HUDEP-2 (cell line): ENCODE measurements at regions not wholly inside any gene's neighbourhood (a gene's known extent, or its start where the extent isn't known, plus 50 kb on each side); places are given as distances from the start of the nearest gene placed in this dataset.
"Not testable (repeated sequence)": the region's sequence is repeated elsewhere in the genome, so short reads cannot be mapped to it uniquely, and the experiment has no call there.

Source experiments
- DNase-seq, 76 experiments: peaks; one replicate each; lab custom pipeline; 2025; ENCODE audit not compliant: unreplicated experiment in 76 of 76; lab: John Stamatoyannopoulos, UW

- no peak for DNase-seq
Measured at GRCh38 chr4:186953599-186954260, 230.1 kb upstream of the FAT1 start.

DNA sequence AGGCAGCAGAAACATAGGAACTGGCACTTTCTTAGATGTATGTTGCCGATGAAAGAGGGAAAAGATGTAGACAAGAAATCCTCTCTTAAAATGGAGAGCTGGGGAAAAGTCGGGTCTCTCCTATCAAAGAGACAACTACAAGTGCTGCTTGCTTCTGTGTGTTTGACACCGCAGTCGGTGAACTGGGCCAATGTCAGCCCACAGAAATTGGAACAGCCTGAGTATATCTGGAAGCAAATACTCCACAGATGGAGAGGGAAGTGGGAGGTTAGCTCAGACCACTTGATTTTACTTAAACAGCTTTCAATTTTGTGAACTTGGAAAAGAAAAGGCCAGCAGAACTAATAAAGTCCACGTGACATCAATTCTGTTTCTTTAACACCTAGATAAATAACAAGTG is 230.9 kb upstream of the FAT1 start:
- DNase-seq: no peak

- DNase-seq: no peak
Measured at GRCh38 chr4:186954956-186955355, 231.3 kb upstream of the FAT1 start.

GRCh38 chr4:186957952-186958555 is 234.4 kb upstream of the FAT1 start:
- DNase-seq: no peak

GRCh38 chr4:186958726-186959350 is 235.2 kb upstream of the FAT1 start:
- DNase-seq: no peak

DNA sequence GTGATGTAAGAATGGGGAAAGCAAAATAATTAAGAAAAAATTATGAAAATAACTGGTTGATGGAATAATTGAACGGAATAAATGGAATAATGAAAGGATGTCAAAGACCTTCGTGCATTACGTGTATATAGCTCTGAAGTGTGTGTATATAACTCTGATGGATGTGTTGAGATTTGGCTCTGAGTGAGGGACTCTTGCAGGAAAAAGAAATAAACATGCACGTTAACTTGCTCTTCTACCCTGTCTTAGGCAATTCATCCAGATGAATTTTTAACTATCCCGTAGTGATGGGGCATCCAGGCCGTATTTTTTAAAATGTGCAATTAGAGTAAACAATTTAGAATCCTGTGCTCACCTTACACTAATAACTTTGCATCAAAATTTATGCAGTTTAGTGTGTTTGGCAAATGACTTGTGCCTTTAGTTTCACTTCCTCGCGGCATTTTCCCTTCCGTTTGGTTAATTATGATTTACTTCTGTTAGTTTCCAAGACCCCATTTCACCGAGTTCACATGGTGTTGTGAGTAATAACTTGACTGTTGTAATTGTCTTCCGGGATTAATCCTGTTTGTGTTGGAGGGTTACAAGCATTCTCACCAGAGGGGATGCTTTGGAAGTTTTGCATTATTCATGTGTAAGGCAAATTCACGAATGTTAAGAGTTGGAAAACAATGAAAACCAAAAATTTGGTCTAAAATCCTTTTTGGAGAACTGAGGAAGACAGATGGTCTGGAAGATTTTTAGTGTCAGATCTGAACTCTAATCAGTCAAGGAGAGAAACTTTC is 256.5 kb upstream of the FAT1 start:
- no peak for DNase-seq

DNA sequence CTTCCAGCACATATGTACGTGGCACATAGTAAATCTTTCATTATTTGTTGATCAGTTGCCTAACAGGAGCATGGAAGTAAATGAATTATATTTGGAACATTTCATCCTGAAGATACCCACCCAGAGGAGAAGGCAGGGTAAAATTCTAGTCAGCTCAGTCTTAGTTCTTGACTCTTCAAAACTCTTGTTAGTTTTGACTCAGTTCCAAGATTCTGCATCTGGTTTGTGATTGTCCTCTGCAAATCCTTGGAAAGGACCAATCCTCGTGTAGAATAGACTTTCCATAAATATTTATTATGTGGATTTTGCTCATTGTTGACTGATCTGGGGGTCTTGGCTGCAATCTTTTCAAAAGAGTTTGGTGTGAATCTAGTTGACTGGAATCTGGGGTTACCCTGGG is 257.5 kb upstream of the FAT1 start:
- no peak for DNase-seq

- DNase-seq: no peak
Measured at GRCh38 chr4:186982160-186982559, 258.5 kb upstream of the FAT1 start.

DNA sequence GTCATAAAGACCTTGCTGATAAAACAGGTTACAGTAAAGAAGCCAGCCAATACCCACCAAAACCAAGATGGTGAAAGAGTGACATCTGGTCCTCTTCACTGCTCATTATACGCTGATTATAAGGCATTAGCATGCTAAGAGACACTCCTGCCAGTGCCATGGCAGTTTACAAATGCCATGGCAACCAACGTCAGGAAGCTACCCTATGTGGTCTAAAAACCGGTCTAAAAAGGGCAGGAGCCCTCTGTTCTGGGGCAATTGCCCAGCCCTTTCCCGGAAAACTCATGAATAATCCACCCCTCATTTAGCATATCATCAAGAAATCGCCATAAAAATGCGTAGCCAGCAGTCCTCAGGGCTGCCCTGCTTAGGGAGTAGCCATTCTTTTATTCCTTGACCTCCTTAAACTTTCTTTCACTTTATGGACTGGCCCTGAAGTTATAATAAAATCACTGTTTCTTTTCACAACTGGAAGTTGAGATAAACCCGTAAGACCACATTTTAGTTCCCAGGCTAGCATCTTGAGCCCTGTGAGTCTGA is 260.5 kb upstream of the FAT1 start:
- no peak for DNase-seq

DNA sequence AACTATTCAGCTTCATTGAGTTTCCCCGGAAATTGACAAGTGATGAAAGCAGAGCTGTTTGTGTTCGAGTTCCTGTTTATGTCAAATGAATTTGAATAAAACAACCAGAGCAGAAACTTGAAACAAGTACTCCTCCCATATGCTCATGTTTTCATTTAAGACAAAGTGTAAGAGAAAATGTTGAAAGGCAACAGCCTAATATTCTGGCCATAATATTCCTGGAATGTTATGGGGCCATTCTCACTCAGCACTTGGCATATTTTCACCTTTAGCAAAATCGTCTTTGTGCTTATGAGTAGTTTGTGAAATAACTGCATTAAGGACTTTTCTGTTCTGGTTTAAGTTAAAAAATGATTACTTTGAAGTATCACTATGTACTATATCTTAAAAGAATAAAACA is 276.0 kb upstream of the FAT1 start:
- no peak for DNase-seq

- DNase-seq: no peak
Measured at GRCh38 chr4:187000281-187000680, 276.6 kb upstream of the FAT1 start.

GRCh38 chr4:187002133-187002532 is 278.5 kb upstream of the FAT1 start:
- DNase-seq: not testable (repeated sequence)

- no peak for DNase-seq
Measured at GRCh38 chr4:187004628-187005027, 281.0 kb upstream of the FAT1 start.

- DNase-seq: no peak
Measured at GRCh38 chr4:187006189-187006618, 282.5 kb upstream of the FAT1 start.

DNA sequence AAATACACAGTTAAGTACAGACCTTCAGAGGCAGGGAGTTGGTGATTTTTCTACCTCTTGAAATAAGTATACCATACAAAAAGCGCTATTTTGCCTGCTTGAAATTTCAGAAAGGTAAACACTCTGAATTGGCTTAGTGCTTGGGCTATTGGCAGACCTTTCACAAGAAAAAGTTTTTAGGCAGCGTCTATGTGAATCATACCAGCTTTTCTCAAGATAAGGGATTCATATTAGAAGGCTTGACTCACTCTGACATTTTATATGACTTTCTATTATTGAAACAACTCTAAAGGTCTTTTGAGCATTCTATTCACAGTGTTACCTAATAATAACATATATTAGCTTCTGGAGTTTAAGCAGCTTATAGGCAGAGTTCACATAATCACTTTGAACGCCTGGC is 286.4 kb upstream of the FAT1 start:
- no peak for DNase-seq

GRCh38 chr4:187016101-187016500 is 292.4 kb upstream of the FAT1 start:
- DNase-seq: no peak

GRCh38 chr4:187017147-187017546 is 293.5 kb upstream of the FAT1 start:
- no peak for DNase-seq

DNA sequence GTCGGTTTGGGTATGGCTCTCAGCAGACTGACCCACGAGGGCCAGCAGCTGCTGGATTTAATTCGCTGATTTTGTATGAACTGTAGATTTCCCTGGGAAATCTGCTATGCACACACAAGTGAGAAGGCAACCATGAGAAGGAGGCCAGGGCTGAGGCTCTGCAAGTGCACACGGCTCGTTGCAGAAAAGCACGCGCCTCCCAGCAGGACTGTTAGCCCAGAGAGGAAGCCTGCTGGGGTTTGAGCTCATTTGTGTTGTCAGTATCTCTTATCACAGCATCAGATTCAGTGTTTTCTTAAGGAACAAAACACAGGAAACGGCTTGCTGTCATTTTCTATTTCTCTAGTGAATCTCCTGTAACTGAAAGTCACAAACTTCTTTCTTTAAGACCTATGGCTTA is 296.2 kb upstream of the FAT1 start:
- DNase-seq: no peak

DNA sequence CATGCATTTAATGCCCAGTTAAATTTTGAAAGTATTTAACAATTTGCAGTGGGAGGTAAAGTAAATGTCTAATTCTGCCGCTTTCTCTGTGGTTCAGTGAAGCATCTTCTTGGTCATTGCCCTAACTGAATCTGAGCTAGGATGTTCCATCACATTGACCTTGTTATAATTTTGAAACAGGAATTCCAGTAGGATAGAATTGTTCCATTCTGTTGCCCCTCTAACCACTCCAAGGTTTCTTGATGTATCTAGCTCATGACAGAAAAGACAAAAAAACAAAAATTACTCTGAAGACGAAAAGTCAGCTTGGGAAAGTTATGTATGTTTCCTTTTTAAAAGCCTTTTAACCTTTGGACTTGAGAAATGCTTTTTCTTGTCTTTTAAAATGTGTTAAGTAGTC is 297.0 kb upstream of the FAT1 start:
- no peak for DNase-seq

DNA sequence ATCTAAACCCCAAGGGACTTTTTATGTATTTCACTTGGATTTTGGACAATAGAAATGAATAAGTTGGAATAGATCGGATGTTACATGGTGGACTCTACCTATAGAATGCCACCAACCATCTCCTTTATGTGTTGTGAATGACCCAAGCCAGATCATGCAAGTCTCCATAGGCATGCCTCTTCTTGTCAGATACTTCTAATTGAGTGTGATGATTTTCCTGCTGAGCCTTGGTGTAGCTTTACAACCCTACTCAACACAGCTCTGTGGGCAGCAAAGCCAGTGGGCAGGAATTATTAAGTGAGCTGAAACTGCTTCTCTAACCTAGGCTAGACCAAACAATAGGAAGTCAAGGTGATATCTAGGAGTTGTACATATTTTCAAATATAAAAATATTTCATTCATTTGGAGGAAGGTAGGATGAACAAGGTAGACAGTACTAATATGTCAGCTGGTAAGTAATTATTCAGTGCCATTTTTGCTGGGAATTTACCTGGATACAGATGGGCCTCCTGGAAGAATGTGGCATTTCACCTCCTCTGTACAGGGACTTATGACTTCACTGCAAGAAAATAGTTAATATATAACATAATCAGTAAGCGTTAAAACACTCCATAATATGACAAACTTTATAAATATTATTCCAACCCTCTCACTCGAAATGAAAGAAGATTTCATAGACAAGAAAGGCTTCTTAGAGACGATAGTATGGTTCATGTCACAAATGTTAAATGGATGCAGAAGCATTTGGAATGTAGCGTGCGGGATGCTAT is 298.0 kb upstream of the FAT1 start:
- DNase-seq: no peak

GRCh38 chr4:187027272-187027671 is 303.6 kb upstream of the FAT1 start:
- no peak for DNase-seq
